GM21717 (cell line): ENCODE measurements at regions not wholly inside any gene's neighbourhood (a gene's known extent, or its start where the extent isn't known, plus 50 kb on each side); places are given as distances from the start of the nearest gene placed in this dataset.
"Not testable (repeated sequence)": the region's sequence is repeated elsewhere in the genome, so short reads cannot be mapped to it uniquely, and the experiment has no call there.

ENCODE experiments used
- ATAC-seq: cut with Tn5 transposase; IDR thresholded peaks from one replicate; pipeline ENCODE4 v1.9.1; 2021; ENCODE audit warnings: mild to moderate bottlenecking, moderate library complexity; ENCODE audit not compliant: unreplicated experiment

DNA sequence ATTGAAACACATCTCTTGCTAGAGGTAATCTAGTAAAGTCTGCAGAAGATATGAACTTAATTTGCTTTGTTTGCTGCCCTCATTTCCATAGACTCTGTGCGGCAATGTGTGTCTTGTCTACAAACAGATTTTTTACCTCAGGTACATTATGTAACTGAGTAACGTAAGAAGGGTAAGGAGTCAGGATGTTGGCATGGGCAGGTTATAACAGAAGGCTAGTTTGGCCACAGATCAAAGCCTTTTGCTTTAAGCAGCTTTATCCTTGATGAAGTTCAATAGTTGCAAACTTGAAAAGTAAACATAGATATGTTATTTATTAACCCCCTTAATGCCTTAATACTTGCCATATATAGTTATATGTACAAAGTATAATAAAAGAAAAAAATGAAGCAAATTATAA lies 391.6 kb upstream of the FKBP1C start:
- no peak for ATAC-seq

DNA sequence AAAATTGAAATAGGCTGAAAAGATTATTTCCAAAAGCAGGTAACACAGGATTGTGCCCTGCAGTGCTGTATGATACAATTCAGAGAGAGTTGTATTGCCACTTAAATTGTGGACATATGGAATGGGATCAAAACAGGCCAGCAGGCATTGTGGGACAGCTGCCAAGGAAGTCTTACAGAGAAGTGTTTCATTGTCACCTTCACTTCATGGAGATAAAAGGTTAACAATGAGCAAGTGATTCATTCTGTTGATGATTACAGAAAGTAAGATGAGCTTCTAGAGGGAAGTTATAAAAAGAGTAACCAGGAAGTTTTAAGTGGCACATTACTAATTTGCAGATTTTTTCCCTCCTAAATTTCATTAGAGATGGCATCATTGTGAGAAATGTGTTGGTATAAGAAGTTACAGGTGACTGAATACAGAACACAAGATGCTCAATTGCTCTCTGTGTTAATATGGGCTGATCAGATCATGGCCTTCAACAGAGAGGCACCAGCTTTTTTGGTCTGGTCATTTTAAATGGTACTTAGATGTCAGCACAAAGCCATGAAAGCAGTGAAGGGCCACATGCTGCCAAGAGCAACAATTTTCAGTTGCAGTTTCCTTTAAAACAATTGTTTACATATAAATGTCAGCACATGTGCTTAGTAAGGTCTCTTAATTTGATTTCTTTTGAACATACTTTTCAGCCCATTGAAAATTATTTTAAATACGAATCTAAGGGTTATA lies 402.5 kb upstream of the FKBP1C start:
- no peak for ATAC-seq

DNA sequence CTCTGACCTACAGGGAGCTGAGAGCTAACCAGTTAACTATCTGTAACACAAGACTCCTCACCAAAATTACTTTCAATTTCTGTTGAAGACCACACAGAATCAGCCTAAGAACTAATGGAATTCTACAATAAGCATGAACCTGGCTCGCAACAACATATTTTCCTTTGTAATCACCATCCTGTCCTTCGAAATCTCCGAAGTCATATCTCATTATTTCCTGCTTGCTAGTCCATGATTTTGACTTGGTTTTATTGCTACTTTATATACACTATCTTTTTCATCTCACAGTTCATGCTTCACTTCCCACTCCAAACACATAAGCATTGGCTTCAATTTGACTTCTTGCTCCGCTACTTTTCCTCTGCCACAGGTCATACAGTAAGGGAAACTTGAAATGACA lies 405.8 kb upstream of the FKBP1C start:
- ATAC-seq: no peak

DNA sequence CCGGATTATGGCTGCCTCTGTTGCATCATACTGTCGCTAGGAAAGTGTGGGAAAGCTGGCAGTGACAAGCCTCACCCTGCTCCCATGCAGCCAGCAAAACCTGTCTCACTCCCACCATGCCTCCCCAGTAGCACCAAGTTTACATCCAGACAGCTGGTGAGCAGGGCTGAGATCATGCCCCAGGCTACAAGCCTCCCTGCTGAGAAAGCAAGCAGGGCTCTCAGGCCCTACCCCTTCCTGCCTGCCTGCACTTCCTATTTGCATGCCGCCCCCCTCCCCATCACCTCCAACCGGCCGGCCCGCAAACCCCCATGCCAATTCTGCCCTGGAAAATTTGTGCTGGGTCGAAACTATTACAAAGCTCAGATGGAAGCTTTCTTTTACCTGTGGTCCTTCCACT lies 408.2 kb upstream of the FKBP1C start:
- ATAC-seq: no peak

DNA sequence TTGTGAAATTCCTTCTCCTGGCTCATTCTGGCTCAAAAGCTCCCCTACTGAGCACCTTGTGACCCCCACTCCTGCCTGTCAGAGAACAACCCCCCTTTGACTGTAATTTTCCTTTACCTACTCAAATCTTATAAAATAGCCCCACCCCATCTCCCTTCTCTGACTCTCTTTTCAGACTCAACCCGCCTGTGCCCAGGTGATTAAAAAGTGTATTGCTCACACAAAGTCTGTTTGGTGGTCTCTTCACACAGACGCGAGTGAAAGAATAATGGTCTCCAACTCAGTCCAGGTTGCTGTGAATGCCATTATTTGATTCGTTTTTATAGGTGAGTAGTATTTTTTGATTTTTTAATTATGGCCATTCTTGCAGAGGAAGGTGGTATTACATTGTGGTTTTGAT lies 414.1 kb upstream of the FKBP1C start:
- no peak for ATAC-seq

DNA sequence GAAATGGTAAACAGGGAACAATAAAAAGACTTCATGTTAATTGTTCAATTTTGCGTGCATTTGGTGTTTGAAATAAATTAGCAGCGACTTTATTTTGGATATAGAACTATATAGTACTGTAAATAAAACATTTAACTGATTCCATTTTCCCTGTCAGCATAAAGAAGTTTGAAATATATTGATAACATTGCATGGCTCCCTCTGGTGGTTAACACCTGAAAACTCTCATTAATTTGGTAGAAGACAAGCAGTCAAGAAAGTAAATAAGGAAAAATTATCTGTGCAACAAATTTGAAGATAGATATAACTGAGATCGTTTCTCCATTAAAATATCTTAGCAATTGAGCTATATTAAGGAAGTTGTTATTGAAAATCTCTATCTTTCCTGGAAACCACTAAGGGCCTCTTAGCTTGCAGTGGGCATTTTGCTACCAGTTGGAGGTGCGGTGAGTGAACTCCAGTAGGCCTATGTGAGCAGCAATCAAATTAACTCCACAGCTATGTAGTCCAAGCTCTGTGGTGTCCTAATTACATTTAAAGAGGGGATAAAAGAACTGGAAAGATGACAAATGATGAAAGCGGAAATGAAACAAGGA lies 435.7 kb upstream of the FKBP1C start:
- ATAC-seq: no peak

DNA sequence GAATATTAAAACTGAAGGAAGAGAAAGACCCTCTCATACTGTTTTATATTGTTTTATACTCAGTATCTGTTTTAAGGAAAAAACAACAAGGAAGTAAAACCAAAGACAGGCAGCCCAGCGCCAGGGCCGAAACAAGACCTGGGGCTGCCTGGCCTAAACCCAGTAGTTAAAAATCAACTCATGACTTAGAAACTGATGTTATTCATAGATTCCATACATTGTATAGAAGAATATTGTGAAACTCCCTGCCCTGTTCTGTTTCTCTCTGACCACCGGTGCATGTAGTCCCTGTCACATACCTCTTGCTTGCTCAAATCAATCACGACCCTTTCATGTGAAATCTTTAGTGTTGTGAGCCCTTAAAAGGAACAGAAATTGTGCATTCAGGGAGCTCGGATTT lies 445.1 kb upstream of the FKBP1C start:
- not testable (repeated sequence) for ATAC-seq

DNA sequence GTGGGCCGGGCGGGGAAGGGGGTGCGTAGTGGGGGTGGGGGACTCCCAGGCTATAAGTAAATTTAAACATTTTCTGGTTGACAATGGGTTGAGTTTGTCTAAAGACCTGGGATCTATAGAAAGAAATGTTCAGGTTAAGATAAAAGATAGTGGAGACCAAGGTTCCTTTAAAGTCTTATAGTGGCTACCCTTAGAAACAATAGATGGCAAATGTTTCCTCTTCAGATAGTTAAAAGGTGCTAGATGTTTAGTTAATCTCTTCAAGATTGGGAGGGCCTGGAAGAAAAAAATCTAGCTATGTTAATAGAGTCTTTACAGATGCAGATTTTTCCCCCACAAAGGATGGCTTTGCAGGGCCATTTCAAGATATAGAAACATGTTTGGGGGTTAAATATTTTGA lies 446.4 kb upstream of the FKBP1C start:
- ATAC-seq: no peak

DNA sequence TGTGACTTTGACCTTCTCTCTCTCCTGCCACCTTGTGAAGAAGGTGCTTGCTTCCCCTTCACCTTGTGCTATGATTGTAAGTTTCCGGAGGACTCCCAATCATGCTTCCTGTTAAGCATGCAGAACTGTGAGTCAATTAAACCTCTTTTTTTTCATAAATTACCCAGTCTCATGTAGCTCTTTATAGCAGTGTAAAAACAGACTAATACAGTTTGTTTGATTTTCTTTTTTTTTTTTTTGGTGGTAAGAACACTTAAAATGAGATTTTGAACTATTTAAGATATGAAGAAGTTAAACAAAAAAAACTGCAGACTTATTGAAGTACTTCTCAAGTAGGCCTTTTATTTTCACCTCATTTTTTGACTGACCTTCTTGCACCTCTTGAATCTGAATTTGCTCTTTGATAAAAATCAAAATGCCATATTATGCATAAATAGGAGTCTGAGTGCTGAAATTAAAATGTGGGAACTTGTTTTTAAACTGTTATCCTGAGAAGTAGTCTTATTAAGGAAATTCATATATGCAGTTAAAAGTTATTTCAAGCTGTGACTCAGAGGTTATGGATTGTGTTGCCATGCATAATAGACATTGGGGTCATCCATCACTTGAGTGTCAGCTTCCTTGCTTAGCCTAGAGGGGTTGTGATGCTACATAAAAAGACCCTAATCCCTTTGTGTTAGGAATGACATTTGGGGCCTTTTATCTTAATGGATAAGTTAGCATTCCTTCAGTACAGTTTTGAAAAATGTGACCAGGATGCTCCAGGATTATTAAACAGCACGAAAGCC lies 447.9 kb upstream of the FKBP1C start:
- ATAC-seq: no peak

DNA sequence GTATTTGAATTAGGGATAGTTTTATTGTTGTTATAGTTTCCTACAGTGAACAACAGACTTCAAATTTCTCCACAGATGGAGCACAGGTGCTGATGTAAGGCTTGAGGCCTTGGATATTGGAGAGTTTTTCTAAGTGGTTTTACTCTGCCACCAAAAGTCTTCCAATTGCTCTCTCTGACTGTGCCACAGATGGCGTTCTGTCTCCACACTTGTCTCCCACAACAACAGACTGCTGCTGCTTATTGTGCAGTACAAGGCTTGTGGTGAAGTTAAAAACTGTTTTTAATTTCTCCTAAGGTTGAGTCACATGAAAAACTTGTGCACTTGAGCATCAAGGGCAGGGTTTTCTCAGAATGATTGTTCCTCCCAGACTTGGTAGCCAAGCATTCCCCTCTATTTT lies 460.9 kb upstream of the KHDRBS2 start:
- no peak for ATAC-seq

DNA sequence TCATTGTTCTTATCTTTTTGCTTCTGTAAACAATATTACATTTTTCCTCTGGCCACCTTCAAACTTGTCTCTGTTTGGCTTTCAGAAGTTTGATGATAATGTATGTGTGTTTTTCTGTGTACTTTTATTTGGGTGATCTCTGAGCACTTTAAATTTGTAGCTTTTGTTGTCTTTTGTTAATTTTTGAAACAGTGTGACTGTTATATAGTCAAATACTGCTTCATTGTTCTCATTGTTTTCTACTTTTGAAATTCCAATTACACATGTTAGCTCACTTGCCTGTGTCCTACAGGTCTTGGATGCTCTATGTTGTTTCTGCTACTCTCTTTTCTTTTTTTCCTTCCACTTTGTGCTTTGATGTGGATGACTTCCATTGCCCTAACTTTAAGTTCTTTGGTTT lies 460.1 kb upstream of the KHDRBS2 start:
- no peak for ATAC-seq

DNA sequence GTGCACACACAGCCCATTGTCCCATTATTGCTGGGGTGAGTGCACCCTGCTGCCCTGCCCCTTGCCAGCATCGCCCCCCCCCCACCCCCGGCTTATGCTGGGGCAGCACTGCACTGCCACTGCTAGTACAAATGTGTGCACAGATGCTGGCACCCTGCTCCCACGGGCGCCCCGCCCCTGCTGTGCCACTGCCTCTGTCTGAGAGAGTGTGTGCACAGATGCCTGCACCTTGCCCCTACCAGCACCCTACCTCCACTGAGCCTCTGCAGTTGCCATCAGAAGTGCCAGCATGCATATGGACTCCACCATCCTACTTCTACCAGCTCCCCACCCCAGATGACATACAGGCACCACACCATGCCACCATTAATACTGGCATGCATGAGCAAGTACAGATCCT lies 454.6 kb upstream of the KHDRBS2 start:
- ATAC-seq: no peak

DNA sequence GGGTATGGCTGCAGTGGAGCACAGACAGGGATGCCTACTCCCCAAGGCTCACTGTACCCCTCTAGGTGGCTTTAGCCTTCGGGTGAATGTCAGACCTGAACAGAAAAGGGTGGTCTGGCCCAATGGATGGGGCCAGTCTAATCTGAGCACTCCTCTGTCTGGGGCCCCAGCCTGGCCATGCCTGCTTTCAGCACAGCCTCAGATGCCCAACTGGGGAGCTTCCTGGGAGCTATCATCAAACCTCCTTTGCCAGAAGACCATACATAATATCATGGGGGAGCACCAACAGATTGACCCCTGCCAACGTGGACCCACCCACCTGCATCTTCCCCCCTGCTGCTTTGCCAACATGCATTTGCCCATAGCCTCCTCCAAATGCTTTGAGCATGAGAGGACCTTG lies 454.1 kb upstream of the KHDRBS2 start:
- ATAC-seq: no peak

DNA sequence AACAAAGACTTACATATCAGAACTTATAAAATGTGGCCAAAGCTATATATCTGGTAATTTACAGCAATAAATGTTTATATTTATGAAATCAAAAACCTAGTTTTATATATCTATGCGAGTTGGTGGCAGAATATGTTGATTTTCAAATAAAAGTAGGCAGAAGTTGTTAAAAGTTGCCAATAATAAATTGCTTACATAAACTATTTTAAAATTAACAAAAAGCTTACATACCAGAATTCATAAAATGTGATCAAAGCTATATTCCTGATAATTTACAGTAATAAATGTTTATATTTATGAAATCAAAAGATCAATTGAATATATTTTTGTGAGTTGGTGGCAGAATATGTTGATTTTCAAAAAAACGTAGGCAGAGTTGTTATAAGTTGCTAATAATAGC lies 451.8 kb upstream of the KHDRBS2 start:
- no peak for ATAC-seq

DNA sequence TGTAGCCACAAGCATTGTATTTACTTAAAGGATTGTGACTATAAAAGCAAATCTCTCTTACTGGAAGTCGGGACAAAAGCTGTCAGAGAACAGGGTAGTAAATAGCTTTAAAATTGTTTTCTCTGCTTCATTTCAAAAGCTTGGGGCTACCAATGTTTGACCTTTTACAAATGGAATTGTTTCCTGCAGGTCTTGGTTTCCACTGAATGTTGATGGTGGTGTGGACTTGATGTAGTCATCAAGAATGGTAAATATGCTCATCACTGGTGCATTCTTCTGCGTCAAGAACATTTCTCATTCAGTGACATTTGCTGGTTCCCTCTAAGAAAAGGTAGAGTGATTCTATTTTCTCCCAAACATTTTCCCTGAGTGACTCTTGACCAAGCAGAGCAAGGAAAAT lies 435.4 kb upstream of the KHDRBS2 start:
- no peak for ATAC-seq

DNA sequence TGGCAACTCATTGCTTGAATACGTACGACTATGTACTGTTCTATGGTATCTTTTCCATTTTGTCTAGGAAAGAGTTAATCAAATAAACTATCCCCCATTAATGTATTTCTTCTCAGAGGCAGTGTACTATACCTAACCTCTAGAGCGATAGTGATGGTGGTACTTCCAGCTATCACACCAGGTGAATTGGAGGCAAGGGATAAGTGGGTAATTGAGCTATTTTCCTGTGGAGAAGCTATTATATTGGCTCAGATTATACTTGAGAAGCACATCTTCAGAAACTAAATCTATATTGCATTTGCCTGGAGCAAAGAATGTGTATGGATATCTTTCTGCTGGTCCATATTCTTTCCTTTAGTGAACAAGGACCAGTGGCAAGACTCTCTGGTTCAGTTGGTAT lies 430.7 kb upstream of the KHDRBS2 start:
- ATAC-seq: no peak

DNA sequence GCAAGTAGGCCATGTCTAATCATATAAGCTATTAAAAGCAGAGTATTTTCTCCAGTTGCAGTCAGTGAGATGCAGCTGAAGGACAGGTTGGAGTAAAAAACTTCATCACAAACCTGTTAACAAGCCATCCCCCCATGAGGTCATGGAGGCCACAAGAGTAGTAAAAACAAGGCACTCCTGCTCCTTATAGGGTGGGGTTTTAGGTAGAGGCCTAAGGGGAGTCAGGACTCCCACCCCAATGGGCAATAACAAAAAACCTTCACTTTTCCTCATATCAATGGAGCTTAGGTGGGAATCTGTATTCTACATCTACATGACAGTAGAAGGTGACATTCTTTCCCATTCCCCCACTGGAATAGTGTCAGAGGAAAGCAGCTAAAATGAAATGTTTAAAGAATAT lies 428.1 kb upstream of the KHDRBS2 start:
- no peak for ATAC-seq

DNA sequence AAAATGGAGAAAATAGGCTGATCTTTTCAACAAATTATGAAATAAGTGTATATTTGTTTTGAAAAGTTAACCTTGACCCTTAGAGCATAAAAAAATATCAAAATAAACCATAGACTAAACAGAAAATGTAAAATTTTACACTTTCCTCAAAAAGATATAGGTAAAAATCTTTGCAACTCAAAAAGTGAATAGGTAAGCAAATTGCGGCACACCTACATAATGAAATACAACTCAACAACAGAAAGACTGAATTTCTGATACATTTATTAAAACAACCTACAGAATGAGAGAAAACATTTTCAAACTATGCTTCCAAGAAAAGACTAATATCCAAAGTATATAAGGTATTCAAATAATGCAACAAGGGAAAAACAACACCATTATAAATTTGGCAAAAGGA lies 425.7 kb upstream of the KHDRBS2 start:
- no peak for ATAC-seq

DNA sequence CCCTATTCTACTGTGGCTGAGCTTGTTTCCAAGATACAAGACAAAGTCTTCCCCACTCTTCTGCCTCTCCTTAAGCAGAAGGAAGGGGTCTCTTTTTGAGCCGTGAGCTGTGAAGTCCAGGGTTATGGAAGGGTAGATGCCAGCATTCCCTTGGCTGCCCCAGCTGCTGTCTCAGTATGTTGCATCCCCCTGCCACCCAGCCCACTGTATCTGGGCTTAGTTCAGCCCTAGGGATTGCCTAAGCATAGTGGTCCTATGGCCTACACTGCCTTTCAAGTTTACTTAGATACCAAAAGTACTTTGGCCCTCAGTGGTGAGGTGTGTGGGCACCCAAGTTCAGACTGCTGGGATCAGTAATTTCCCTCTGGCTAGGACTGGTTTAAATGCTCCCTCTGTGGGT lies 421.9 kb upstream of the KHDRBS2 start:
- no peak for ATAC-seq

DNA sequence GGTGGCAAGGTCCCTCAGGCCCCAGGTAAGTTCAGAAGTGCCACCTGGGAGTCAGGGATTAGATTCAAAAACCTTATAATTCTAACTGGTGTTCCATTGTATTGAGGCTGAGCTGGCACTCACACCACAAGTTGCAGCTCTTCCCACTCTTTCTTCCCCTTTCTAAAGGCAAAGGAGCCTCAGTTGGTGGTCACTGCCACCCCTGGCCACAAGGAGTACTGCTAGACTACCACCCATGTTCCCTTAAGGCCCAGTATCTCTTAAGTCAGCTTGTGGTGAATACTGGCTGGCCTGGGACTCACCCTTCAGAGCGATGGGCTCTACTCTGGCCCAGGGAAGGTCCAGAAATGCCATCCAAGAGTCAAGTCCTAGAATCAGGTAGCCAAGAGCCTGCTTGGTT lies 421.1 kb upstream of the KHDRBS2 start:
- ATAC-seq: no peak

DNA sequence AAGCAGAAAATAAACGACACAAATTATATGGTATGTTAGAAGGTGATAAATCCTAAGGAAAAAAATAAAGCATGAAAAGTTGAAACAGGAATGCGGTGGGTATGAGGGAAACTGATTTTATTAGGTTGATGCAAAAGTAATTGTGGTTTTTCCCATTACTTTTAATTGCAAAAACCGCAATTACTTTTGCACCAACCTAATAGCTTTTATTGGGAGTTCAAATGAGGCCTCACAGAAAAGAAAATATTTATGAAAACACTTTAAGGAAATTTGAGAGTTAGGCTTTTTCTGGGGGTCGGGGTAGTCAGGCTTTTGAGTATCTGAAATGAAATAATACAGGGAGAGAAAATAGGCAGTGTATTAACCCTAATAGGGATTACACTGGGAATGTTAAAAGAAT lies 397.0 kb upstream of the KHDRBS2 start:
- ATAC-seq: no peak

DNA sequence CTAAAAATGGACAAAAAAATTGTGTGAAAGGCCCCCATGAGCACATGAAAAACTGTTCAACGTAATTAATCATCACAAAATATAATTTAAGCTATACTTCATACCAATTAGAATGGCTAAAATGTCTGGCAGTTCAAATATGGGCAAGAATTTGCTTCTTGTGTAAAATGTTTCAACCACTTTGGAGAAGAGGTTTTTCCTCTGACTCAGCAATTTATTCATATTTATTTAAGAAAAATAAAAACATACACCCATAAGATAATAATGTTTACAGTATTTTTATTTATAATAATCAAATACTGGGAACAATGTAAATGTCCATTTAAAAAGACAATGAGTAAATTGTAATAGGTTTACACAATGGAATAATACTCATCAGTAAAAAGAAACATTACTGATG lies 395.1 kb upstream of the KHDRBS2 start:
- no peak for ATAC-seq
